ENCODE measurements at regions not wholly inside any gene's neighbourhood (a gene's known extent, or its start where the extent isn't known, plus 50 kb on each side); places are given as distances from the start of the nearest gene placed in this dataset.

- TF ChIP-seq CTCF (IDR thresholded peaks at IDR 0.05) (no peak), POLR2A (IDR thresholded peaks at IDR 0.05) (no peak)
Measured at GRCh38 chr5:2675548-2675947, 75.9 kb downstream of the IRX2 start.

All from lower leg skin (tissue), 3 donors.